H9 (cell line): ENCODE measurements at regions not wholly inside any gene's neighbourhood (a gene's known extent, or its start where the extent isn't known, plus 50 kb on each side); places are given as distances from the start of the nearest gene placed in this dataset.

Experiments
- DNase-seq: peaks from one replicate; pipeline ENCODE4 v3.0.0-alpha.2; 2017
- H2AFZ ChIP-seq: one replicate; pipeline ENCODE4 v1.6.1; 2013; ENCODE audit warnings: mild to moderate bottlenecking, low read length, control low read depth, moderate library complexity
- H2AK5ac ChIP-seq: 2 replicates; pipeline ENCODE4 v1.6.1; 2013; ENCODE audit warnings: low read length, control low read depth, mixed read lengths; ENCODE audit not compliant: insufficient read length
- H2BK120ac ChIP-seq: one replicate; pipeline ENCODE4 v1.6.1; 2013; ENCODE audit warnings: low read depth, mild to moderate bottlenecking, low read length, control low read depth, inconsistent platforms; ENCODE audit not compliant: poor library complexity, severe bottlenecking
- H2BK12ac ChIP-seq: 2 replicates; pipeline ENCODE4 v1.6.1; 2013; ENCODE audit warnings: low read length, control low read depth, mixed read lengths, low read depth; ENCODE audit not compliant: insufficient read length
- H2BK15ac ChIP-seq: 2 replicates; pipeline ENCODE4 v1.6.1; 2013; ENCODE audit warnings: low read depth, low read length, control low read depth
- H2BK20ac ChIP-seq: one replicate; pipeline ENCODE4 v1.6.1; 2013; ENCODE audit warnings: low read depth, mild to moderate bottlenecking, low read length, control low read depth, inconsistent platforms; ENCODE audit not compliant: poor library complexity, severe bottlenecking
- H2BK5ac ChIP-seq: 2 replicates; pipeline ENCODE4 v1.6.1; 2013; ENCODE audit warnings: low read length, control low read depth, mixed read lengths; ENCODE audit not compliant: insufficient read length
- H3K14ac ChIP-seq: 2 replicates; pipeline ENCODE4 v1.6.1; 2013; ENCODE audit warnings: low read length, control low read depth; ENCODE audit not compliant: insufficient read depth
- H3K18ac ChIP-seq: 2 replicates; pipeline ENCODE4 v1.6.1; 2013; ENCODE audit warnings: low read depth, mild to moderate bottlenecking, mixed read lengths, low read length, control low read depth; ENCODE audit not compliant: insufficient read length
- H3K23ac ChIP-seq: 2 replicates; pipeline ENCODE4 v1.6.1; 2013; ENCODE audit warnings: low read length, control low read depth, mixed read lengths, low read depth; ENCODE audit not compliant: insufficient read length
- H3K23me2 ChIP-seq: 2 replicates; pipeline ENCODE4 v1.6.1; 2013; ENCODE audit warnings: low read depth, mild to moderate bottlenecking, mixed read lengths, low read length, control low read depth; ENCODE audit not compliant: insufficient read length, poor library complexity, severe bottlenecking
- H3K27ac ChIP-seq: 2 replicates; pipeline ENCODE4 v1.5.1; 2013; ENCODE audit warnings: low read length, control low read depth, mixed read lengths, low read depth; ENCODE audit not compliant: insufficient read length
- H3K27me3 ChIP-seq: 2 replicates; pipeline ENCODE4 v1.6.1; 2013; ENCODE audit warnings: low read length, control low read depth, inconsistent platforms; ENCODE audit not compliant: insufficient read depth
- H3K4ac ChIP-seq: 2 replicates; pipeline ENCODE4 v1.6.1; 2013; ENCODE audit warnings: low read depth, mild to moderate bottlenecking, control low read depth, inconsistent platforms, low read length, moderate library complexity
- H3K4me1 ChIP-seq: 2 replicates; pipeline ENCODE4 v1.6.1; 2013; ENCODE audit warnings: low read length, control low read depth, inconsistent platforms; ENCODE audit not compliant: insufficient read depth
- H3K4me2 ChIP-seq: 2 replicates; pipeline ENCODE4 v1.6.1; 2013; ENCODE audit warnings: low read length, control low read depth, mixed read lengths; ENCODE audit not compliant: insufficient read length, insufficient read depth
- H3K56ac ChIP-seq: 2 replicates; pipeline ENCODE4 v1.6.1; 2013; ENCODE audit warnings: low read depth, mild to moderate bottlenecking, mixed read lengths, low read length, control low read depth; ENCODE audit not compliant: insufficient read length
- H3K79me1 ChIP-seq: 2 replicates; pipeline ENCODE4 v1.6.1; 2013; ENCODE audit warnings: low read depth, mild to moderate bottlenecking, moderate library complexity, low read length, control low read depth, inconsistent platforms; ENCODE audit not compliant: insufficient read depth, poor library complexity, severe bottlenecking
- H3K79me2 ChIP-seq: 2 replicates; pipeline ENCODE4 v1.6.1; 2013; ENCODE audit warnings: low read length, control low read depth, inconsistent platforms; ENCODE audit not compliant: insufficient read depth
- H3K9ac ChIP-seq: 2 replicates; pipeline ENCODE4 v1.6.1; 2013; ENCODE audit warnings: low read length, control low read depth, mixed read lengths; ENCODE audit not compliant: insufficient read length; ENCODE audit errors: extremely low read depth
- H3K9me3 ChIP-seq: one replicate; pipeline ENCODE4 v1.6.1; 2013; ENCODE audit warnings: low read depth, low read length, inconsistent platforms; ENCODE audit not compliant: control insufficient read depth
- H3T11ph ChIP-seq: one replicate; pipeline ENCODE4 v1.6.1; 2013; ENCODE audit warnings: mild to moderate bottlenecking, low read length, control low read depth, inconsistent platforms
- H4K20me1 ChIP-seq: one replicate; pipeline ENCODE4 v1.6.1; 2013; ENCODE audit not compliant: control insufficient read depth, insufficient read length, insufficient read depth
- H4K5ac ChIP-seq: 2 replicates; pipeline ENCODE4 v1.6.1; 2013; ENCODE audit warnings: low read depth, mild to moderate bottlenecking, mixed read lengths, low read length, control low read depth; ENCODE audit not compliant: insufficient read length
- H4K8ac ChIP-seq: replicated peaks from 2 replicates; pipeline ENCODE4 v1.6.1; 2013; ENCODE audit warnings: low read length, control low read depth, mixed read lengths, low read depth; ENCODE audit not compliant: insufficient read length
- H4K91ac ChIP-seq: 2 replicates; pipeline ENCODE4 v1.6.1; 2013; ENCODE audit warnings: low read depth, mild to moderate bottlenecking, moderate library complexity, mixed read lengths, low read length, control low read depth; ENCODE audit not compliant: insufficient read length
- H3K27ac Mint-ChIP-seq, 3 experiments: 2 replicates in 2 of 3; 3 replicates in 1 of 3; pipeline ENCODE4 v1.8.0; 2020 to 2021; ENCODE audit warnings: mixed read lengths in 3 of 3, mild to moderate bottlenecking in 1 of 3, moderate library complexity in 1 of 3
- H3K27me3 Mint-ChIP-seq: 2 replicates; pipeline ENCODE4 v1.8.0; 2021; ENCODE audit warnings: low read depth, mild to moderate bottlenecking, moderate library complexity, mixed read lengths
- H3K36me3 Mint-ChIP-seq, 3 experiments: 2 replicates in 2 of 3; 3 replicates in 1 of 3; pipeline ENCODE4 v1.8.0; 2020 to 2021; ENCODE audit warnings: low read depth in 3 of 3, mixed read lengths in 3 of 3; ENCODE audit not compliant: insufficient read depth in 1 of 3
- H3K4me1 Mint-ChIP-seq, 2 experiments: 2 replicates each; pipeline ENCODE4 v1.8.0; 2020; ENCODE audit warnings: mixed read lengths in 2 of 2
- H3K4me3 Mint-ChIP-seq, 2 experiments: 2 replicates in 1 of 2; 3 replicates in 1 of 2; pipeline ENCODE4 v1.8.0; 2020 to 2021; ENCODE audit warnings: mild to moderate bottlenecking in 2 of 2, mixed read lengths in 2 of 2, moderate library complexity in 1 of 2
- H3K9me3 Mint-ChIP-seq, 2 experiments: 2 replicates in 1 of 2; 3 replicates in 1 of 2; pipeline ENCODE4 v1.8.0; 2020; ENCODE audit warnings: mild to moderate bottlenecking in 2 of 2, mixed read lengths in 2 of 2, moderate library complexity in 1 of 2
- CTCF ChIP-seq: fragments of 200-600 bp; sonication (generic); conservative IDR thresholded peaks from 3 replicates; pipeline ENCODE4 v1.8.0; 2021; ENCODE audit warnings: antibody characterized with exemption, mild to moderate bottlenecking
- WGBS: extraction: QIAGEN DNeasy Blood & Tissue Kit; methylation state at CpG from one replicate; pipeline ENCODE4 v1.1.7; 2013; ENCODE audit warnings: missing lambda C conversion rate, low lambda C conversion rate, mixed read lengths; ENCODE audit not compliant: insufficient read length; ENCODE audit errors: extremely low coverage; 5-methylcytosine and 5-hydroxymethylcytosine counted together

GRCh38 chr19:30228113-30228834 lies 143.9 kb upstream of the ZNF536 start:
- H3K4me1 ChIP-seq: no peaks in the 10 kb centered on the region
- H4K91ac ChIP-seq: no peak overlapping the region
- no peak for DNase-seq
- no peak overlapping the region for H3K9ac ChIP-seq
- H3K27ac Mint-ChIP-seq: no peak overlapping the region
- no peak overlapping the region for H2AFZ ChIP-seq
- H2BK120ac ChIP-seq: no peak overlapping the region
- peaks cover 40 to 58% of the 10 kb centered on the region in 2 experiments for H3K4me1 Mint-ChIP-seq
- H4K8ac ChIP-seq: no peak overlapping the region
- H3K9me3 Mint-ChIP-seq: peaks cover 0 to 4% of the 10 kb centered on the region in 2 experiments; a peak in 3 of 5 replicates
- no peaks in the 10 kb centered on the region for H3K79me2 ChIP-seq
- H3K4me3 Mint-ChIP-seq: peak overlapping the region; percentile 64 to 96
- no peaks in the 10 kb centered on the region for H3K36me3 Mint-ChIP-seq
- no peaks in the 10 kb centered on the region for H4K20me1 ChIP-seq
- H3K23me2 ChIP-seq: peaks cover 16% of the 10 kb centered on the region
- H2BK12ac ChIP-seq: no peak overlapping the region
- H4K5ac ChIP-seq: no peak overlapping the region
- no CpG with 5 or more reads among the region's 62 CpGs for WGBS
- TF ChIP-seq CTCF: no peak
- H3K4ac ChIP-seq: no peak overlapping the region
- no peak overlapping the region for H2AK5ac ChIP-seq
- no peak overlapping the region for H2BK20ac ChIP-seq
- H3K56ac ChIP-seq: no peak overlapping the region
- H3K18ac ChIP-seq: no peak overlapping the region
- H3T11ph ChIP-seq: no peak overlapping the region
- no peaks in the 10 kb centered on the region for H3K9me3 ChIP-seq
- no peak overlapping the region for H2BK5ac ChIP-seq
- H3K27me3 Mint-ChIP-seq: peaks cover 93% of the 10 kb centered on the region
- peak overlapping the region; percentile 98 for H3K4me2 ChIP-seq
- no peak overlapping the region for H3K14ac ChIP-seq
- H3K23ac ChIP-seq: no peak overlapping the region
- no peak overlapping the region for H3K27ac ChIP-seq
- H3K27me3 ChIP-seq: peaks cover 54% of the 10 kb centered on the region
- no peaks in the 10 kb centered on the region for H3K79me1 ChIP-seq
- H2BK15ac ChIP-seq: no peak overlapping the region
